ENCODE measurements at regions not wholly inside any gene's neighbourhood (a gene's known extent, or its start where the extent isn't known, plus 50 kb on each side); places are given as distances from the start of the nearest gene placed in this dataset.

GRCh38 chr12:98156697-98157096 is 358.7 kb upstream of the TMPO start:
- H3K4me1 ChIP-seq = no peaks in the 10 kb centered on the region

GRCh38 chr12:98162906-98163678 is 352.3 kb upstream of the TMPO start:
- Histone ChIP-seq H3K36me3 (no peaks in the 10 kb centered on the region), H3K4me1 (no peaks in the 10 kb centered on the region), H3K27me3 (no peaks in the 10 kb centered on the region), H3K27ac (no peak overlapping the region), H3K9me3 (no peaks in the 10 kb centered on the region), H3K4me3 (no peak overlapping the region)
- TF ChIP-seq CTCF (IDR thresholded peaks at IDR 0.05) = no peak
- TF ChIP-seq POLR2A (IDR thresholded peaks at IDR 0.05) = no peak
- no peak for DNase-seq

More at GRCh38 chr12:98156697-98157096, 358.7 kb upstream of the TMPO start:
- no peaks in the 10 kb centered on the region for H3K27me3 ChIP-seq
- no peak overlapping the region for H3K27ac ChIP-seq
- no peak overlapping the region for H3K4me3 ChIP-seq
- TF ChIP-seq CTCF (IDR thresholded peaks at IDR 0.05) (no peak), POLR2A (IDR thresholded peaks at IDR 0.05) (no peak)
- no peaks in the 10 kb centered on the region for H3K36me3 ChIP-seq
- DNase-seq = no peak
- H3K9me3 ChIP-seq = no peaks in the 10 kb centered on the region

- TF ChIP-seq CTCF (IDR thresholded peaks at IDR 0.05) (no peak), POLR2A (IDR thresholded peaks at IDR 0.05) (no peak)
- Histone ChIP-seq H3K36me3 (no peaks in the 10 kb centered on the region), H3K27ac (no peak overlapping the region), H3K4me3 (no peak overlapping the region), H3K4me1 (no peaks in the 10 kb centered on the region), H3K27me3 (no peaks in the 10 kb centered on the region), H3K9me3 (no peaks in the 10 kb centered on the region)
- DNase-seq = no peak
Measured at GRCh38 chr12:98172304-98172703, 343.1 kb upstream of the TMPO start.

GRCh38 chr12:98172801-98173200 is 342.6 kb upstream of the TMPO start:
- Histone ChIP-seq H3K4me1 (no peaks in the 10 kb centered on the region), H3K36me3 (no peaks in the 10 kb centered on the region), H3K27me3 (no peaks in the 10 kb centered on the region), H3K9me3 (no peaks in the 10 kb centered on the region), H3K4me3 (no peak overlapping the region), H3K27ac (no peak overlapping the region)
- DNase-seq = no peak
- TF ChIP-seq POLR2A (IDR thresholded peaks at IDR 0.05) = no peak
- TF ChIP-seq CTCF (IDR thresholded peaks at IDR 0.05) = no peak

GRCh38 chr12:98173773-98174427 is 341.5 kb upstream of the TMPO start:
- Histone ChIP-seq H3K27ac (no peak overlapping the region), H3K9me3 (no peaks in the 10 kb centered on the region), H3K4me1 (no peaks in the 10 kb centered on the region), H3K27me3 (no peaks in the 10 kb centered on the region), H3K36me3 (no peaks in the 10 kb centered on the region), H3K4me3 (no peak overlapping the region)
- TF ChIP-seq CTCF (IDR thresholded peaks at IDR 0.05) (no peak), POLR2A (IDR thresholded peaks at IDR 0.05) (no peak)
- no peak for DNase-seq

Measured in Peyer's patch (tissue), 4 donors.